ENCODE measurements at regions not wholly inside any gene's neighbourhood (a gene's known extent, or its start where the extent isn't known, plus 50 kb on each side); places are given as distances from the start of the nearest gene placed in this dataset.

GRCh38 chr12:89827592-89827991 lies 119.0 kb upstream of the ATP2B1 start:
- no peak for TF ChIP-seq EZH2phosphoT487 (IDR thresholded peaks at IDR 0.05; ENCODE audit: low read depth)
- TF ChIP-seq CTCF (IDR thresholded peaks at IDR 0.05; ENCODE audit: low read depth, low read length) = no peak
